ENCODE measurements at regions not wholly inside any gene's neighbourhood (a gene's known extent, or its start where the extent isn't known, plus 50 kb on each side); places are given as distances from the start of the nearest gene placed in this dataset.

DNA sequence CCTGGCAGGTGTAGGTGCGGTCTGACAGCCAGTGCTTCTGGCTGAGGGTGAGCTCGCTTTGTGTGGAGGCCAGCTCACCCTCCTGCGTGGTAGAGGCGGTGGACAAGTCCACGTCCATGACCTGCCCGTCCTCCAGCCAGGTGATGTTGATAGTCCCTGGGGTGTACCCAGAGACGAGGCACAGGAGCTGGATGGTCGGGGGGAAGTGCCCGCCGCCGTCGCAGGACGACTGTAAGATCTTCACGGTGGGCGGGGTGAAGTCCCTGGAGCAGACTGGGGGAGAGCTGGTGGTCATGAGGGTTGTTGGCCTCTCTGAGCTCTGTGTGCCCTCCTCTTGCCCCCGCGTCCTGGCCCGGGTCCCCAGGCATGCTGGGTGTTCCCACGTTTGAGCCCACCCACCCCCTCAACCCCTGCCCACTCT, 74.6 kb downstream of the TMEM121 start:
- TF ChIP-seq POLR2A (IDR thresholded peaks at IDR 0.05) (no peak), POLR2AphosphoS5 (IDR thresholded peaks at IDR 0.05) (no peak)
- TF ChIP-seq, protein P1, sequence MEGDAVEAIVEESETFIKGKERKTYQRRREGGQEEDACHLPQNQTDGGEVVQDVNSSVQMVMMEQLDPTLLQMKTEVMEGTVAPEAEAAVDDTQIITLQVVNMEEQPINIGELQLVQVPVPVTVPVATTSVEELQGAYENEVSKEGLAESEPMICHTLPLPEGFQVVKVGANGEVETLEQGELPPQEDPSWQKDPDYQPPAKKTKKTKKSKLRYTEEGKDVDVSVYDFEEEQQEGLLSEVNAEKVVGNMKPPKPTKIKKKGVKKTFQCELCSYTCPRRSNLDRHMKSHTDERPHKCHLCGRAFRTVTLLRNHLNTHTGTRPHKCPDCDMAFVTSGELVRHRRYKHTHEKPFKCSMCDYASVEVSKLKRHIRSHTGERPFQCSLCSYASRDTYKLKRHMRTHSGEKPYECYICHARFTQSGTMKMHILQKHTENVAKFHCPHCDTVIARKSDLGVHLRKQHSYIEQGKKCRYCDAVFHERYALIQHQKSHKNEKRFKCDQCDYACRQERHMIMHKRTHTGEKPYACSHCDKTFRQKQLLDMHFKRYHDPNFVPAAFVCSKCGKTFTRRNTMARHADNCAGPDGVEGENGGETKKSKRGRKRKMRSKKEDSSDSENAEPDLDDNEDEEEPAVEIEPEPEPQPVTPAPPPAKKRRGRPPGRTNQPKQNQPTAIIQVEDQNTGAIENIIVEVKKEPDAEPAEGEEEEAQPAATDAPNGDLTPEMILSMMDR (IDR thresholded peaks at IDR 0.05): no peak
